ENCODE measurements at regions not wholly inside any gene's neighbourhood (a gene's known extent, or its start where the extent isn't known, plus 50 kb on each side); places are given as distances from the start of the nearest gene placed in this dataset.

- DNase-seq (ENCODE audit: low read depth in 4 of 4, low spot score in 1 of 4), result no peak
Observed at GRCh38 chr21:17460094-17460493, 52.7 kb upstream of the CXADR start.

- no peak for DNase-seq (ENCODE audit: low read depth in 4 of 4, low spot score in 1 of 4)
Observed at GRCh38 chr21:17461014-17461413, 51.8 kb upstream of the CXADR start.

DNA sequence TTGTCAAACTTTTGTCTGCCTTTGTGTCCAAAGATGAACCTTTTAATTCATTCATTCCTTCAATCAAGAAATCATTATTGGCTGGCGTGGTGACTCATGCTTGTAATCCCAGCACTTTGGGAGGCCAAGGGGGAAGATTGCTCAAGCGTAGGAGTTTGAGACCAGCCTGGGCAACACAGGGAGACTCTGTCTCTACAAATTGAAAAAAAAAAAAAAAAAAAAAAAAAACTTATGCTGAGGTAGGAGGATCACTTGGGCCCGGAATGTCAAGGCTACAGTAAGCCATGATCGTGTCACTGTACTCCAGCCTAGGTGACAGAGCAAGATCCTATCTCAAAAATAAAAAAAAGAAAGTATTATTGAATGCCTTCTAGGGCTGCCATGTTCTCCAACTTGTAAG is 51.3 kb upstream of the CXADR start:
- no peak for DNase-seq (ENCODE audit: low read depth in 4 of 4, low spot score in 1 of 4)

GRCh38 chr21:17462276-17462981 is 50.4 kb upstream of the CXADR start:
- no peak for DNase-seq (ENCODE audit: low read depth in 4 of 4, low spot score in 1 of 4)

Data from stimulated activated CD4-positive, alpha-beta T cell treated with anti-CD3 and anti-CD28 coated beads, Interleukin-1b, Interleukin-23, amount 100 ng/mL, for 24 hours (primary cell).